ENCODE measurements at regions not wholly inside any gene's neighbourhood (a gene's known extent, or its start where the extent isn't known, plus 50 kb on each side); places are given as distances from the start of the nearest gene placed in this dataset.

- DNase-seq (ENCODE audit: low spot score) (no peak), ATAC-seq (ENCODE audit: low read depth) (no peak)
- no peak overlapping the region for H3K4me3 ChIP-seq (ENCODE audit: severe bottlenecking)
- no peaks in the 10 kb centered on the region for H3K27me3 ChIP-seq (ENCODE audit: insufficient read depth, poor library complexity, severe bottlenecking)
- no peaks in the 10 kb centered on the region for H3K4me1 ChIP-seq (ENCODE audit: insufficient read depth, poor library complexity, severe bottlenecking)
- H3K27ac ChIP-seq (ENCODE audit: poor library complexity, severe bottlenecking), result no peak overlapping the region
- no peaks in the 10 kb centered on the region for H3K36me3 ChIP-seq (ENCODE audit: low read depth)
- TF ChIP-seq, protein P1, sequence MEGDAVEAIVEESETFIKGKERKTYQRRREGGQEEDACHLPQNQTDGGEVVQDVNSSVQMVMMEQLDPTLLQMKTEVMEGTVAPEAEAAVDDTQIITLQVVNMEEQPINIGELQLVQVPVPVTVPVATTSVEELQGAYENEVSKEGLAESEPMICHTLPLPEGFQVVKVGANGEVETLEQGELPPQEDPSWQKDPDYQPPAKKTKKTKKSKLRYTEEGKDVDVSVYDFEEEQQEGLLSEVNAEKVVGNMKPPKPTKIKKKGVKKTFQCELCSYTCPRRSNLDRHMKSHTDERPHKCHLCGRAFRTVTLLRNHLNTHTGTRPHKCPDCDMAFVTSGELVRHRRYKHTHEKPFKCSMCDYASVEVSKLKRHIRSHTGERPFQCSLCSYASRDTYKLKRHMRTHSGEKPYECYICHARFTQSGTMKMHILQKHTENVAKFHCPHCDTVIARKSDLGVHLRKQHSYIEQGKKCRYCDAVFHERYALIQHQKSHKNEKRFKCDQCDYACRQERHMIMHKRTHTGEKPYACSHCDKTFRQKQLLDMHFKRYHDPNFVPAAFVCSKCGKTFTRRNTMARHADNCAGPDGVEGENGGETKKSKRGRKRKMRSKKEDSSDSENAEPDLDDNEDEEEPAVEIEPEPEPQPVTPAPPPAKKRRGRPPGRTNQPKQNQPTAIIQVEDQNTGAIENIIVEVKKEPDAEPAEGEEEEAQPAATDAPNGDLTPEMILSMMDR (IDR thresholded peaks at IDR 0.05; ENCODE audit: poor library complexity, severe bottlenecking), result no peak
- no peaks in the 10 kb centered on the region for H3K9me3 ChIP-seq (ENCODE audit: severe bottlenecking)
These were observed 55.2 kb downstream of the TTC32 start for GRCh38 chr2:19846567-19846966.

DNA sequence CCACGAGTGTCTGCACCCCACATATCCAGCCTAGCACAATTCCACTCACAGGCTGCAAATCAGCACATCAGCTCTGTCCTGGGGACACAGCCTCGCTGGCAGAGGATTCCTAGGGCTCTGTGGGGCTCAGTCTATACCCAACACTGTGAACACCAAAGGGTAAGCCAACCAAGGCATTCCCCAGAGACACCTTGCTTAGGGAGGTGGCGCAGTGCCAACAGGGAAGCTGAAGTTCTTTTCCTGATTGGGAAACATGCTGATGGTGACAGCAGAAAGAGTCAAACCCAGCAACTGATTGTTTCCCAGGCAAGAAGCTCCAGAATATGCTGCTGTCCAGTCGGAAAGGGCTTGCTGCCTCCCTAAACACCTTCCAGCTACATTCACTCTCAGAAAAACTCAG, 55.8 kb downstream of the TTC32 start:
- no peak for ATAC-seq (ENCODE audit: low read depth)
- Histone ChIP-seq H3K36me3 (ENCODE audit: low read depth) (no peaks in the 10 kb centered on the region), H3K4me1 (ENCODE audit: insufficient read depth, poor library complexity, severe bottlenecking) (no peaks in the 10 kb centered on the region), H3K4me3 (ENCODE audit: severe bottlenecking) (no peak overlapping the region), H3K9me3 (ENCODE audit: severe bottlenecking) (no peaks in the 10 kb centered on the region), H3K27me3 (ENCODE audit: insufficient read depth, poor library complexity, severe bottlenecking) (no peaks in the 10 kb centered on the region), H3K27ac (ENCODE audit: poor library complexity, severe bottlenecking) (no peak overlapping the region)
- no peak for DNase-seq (ENCODE audit: low spot score)
- TF ChIP-seq, protein P1 (IDR thresholded peaks at IDR 0.05; ENCODE audit: poor library complexity, severe bottlenecking), result no peak

- no peaks in the 10 kb centered on the region for H3K4me1 ChIP-seq (ENCODE audit: insufficient read depth, poor library complexity, severe bottlenecking)
- H3K36me3 ChIP-seq (ENCODE audit: low read depth), result no peaks in the 10 kb centered on the region
- no peak overlapping the region for H3K27ac ChIP-seq (ENCODE audit: poor library complexity, severe bottlenecking)
- ATAC-seq (ENCODE audit: low read depth) (no peak), DNase-seq (ENCODE audit: low spot score) (no peak)
- no peaks in the 10 kb centered on the region for H3K9me3 ChIP-seq (ENCODE audit: severe bottlenecking)
- no peaks in the 10 kb centered on the region for H3K27me3 ChIP-seq (ENCODE audit: insufficient read depth, poor library complexity, severe bottlenecking)
- no peak overlapping the region for H3K4me3 ChIP-seq (ENCODE audit: severe bottlenecking)
- TF ChIP-seq, protein P1 (IDR thresholded peaks at IDR 0.05; ENCODE audit: poor library complexity, severe bottlenecking), result no peak
These were observed 56.4 kb downstream of the TTC32 start for GRCh38 chr2:19845323-19845920.

GRCh38 chr2:19844750-19845149, 57.0 kb downstream of the TTC32 start:
- H3K27ac ChIP-seq (ENCODE audit: poor library complexity, severe bottlenecking), result no peak overlapping the region
- DNase-seq (ENCODE audit: low spot score), result no peak
- TF ChIP-seq, protein P1 (IDR thresholded peaks at IDR 0.05; ENCODE audit: poor library complexity, severe bottlenecking), result no peak
- no peaks in the 10 kb centered on the region for H3K9me3 ChIP-seq (ENCODE audit: severe bottlenecking)
- H3K27me3 ChIP-seq (ENCODE audit: insufficient read depth, poor library complexity, severe bottlenecking), result no peaks in the 10 kb centered on the region
- no peak overlapping the region for H3K4me3 ChIP-seq (ENCODE audit: severe bottlenecking)
- H3K4me1 ChIP-seq (ENCODE audit: insufficient read depth, poor library complexity, severe bottlenecking), result no peaks in the 10 kb centered on the region
- no peak for ATAC-seq (ENCODE audit: low read depth)
- H3K36me3 ChIP-seq (ENCODE audit: low read depth), result no peaks in the 10 kb centered on the region

GRCh38 chr2:19843992-19844515, 57.7 kb downstream of the TTC32 start:
- no peak overlapping the region for H3K27ac ChIP-seq (ENCODE audit: poor library complexity, severe bottlenecking)
- TF ChIP-seq, protein P1 (IDR thresholded peaks at IDR 0.05; ENCODE audit: poor library complexity, severe bottlenecking), result no peak
- no peaks in the 10 kb centered on the region for H3K27me3 ChIP-seq (ENCODE audit: insufficient read depth, poor library complexity, severe bottlenecking)
- no peaks in the 10 kb centered on the region for H3K9me3 ChIP-seq (ENCODE audit: severe bottlenecking)
- H3K4me1 ChIP-seq (ENCODE audit: insufficient read depth, poor library complexity, severe bottlenecking), result no peaks in the 10 kb centered on the region
- ATAC-seq (ENCODE audit: low read depth) (no peak), DNase-seq (ENCODE audit: low spot score) (no peak)
- H3K36me3 ChIP-seq (ENCODE audit: low read depth), result no peaks in the 10 kb centered on the region
- H3K4me3 ChIP-seq (ENCODE audit: severe bottlenecking), result no peak overlapping the region

Measured in RWPE2 (cell line).